Progenitor cell of endocrine pancreas (in vitro differentiated cells): ENCODE measurements at regions not wholly inside any gene's neighbourhood (a gene's known extent, or its start where the extent isn't known, plus 50 kb on each side); places are given as distances from the start of the nearest gene placed in this dataset.

Experiments used
- DNase-seq: peaks from one replicate; pipeline ENCODE4 v3.0.0; 2021; ENCODE audit warnings: low spot score; ENCODE audit not compliant: unreplicated experiment
- H3K27ac Mint-ChIP-seq: 2 replicates; pipeline ENCODE4 v1.8.0; 2021; ENCODE audit warnings: mild to moderate bottlenecking, moderate library complexity, mixed read lengths
- H3K27me3 Mint-ChIP-seq: 2 replicates; pipeline ENCODE4 v1.8.0; 2021; ENCODE audit warnings: mixed read lengths
- H3K36me3 Mint-ChIP-seq: 2 replicates; pipeline ENCODE4 v1.8.0; 2022; ENCODE audit warnings: mixed read lengths; ENCODE audit not compliant: insufficient read depth
- H3K4me1 Mint-ChIP-seq: 2 replicates; pipeline ENCODE4 v1.8.0; 2021; ENCODE audit warnings: low read depth, mixed read lengths
- H3K4me3 Mint-ChIP-seq: 2 replicates; pipeline ENCODE4 v1.8.0; 2021; ENCODE audit warnings: low read depth, mild to moderate bottlenecking, moderate library complexity, mixed read lengths
- H3K9me3 Mint-ChIP-seq: 2 replicates; pipeline ENCODE4 v1.8.0; 2021; ENCODE audit warnings: low read depth, mixed read lengths
- CTCF ChIP-seq: fragments of 200-600 bp; sonication (generic); IDR thresholded peaks from one replicate; pipeline ENCODE4 v1.5.0; 2021; ENCODE audit warnings: antibody characterized with exemption, mild to moderate bottlenecking; ENCODE audit not compliant: unreplicated experiment

GRCh38 chr16:61050547-61050946 lies 985.7 kb downstream of the CDH8 start:
- Mint-ChIP-seq H3K9me3 (no peaks in the 10 kb centered on the region), H3K27ac (no peak overlapping the region), H3K36me3 (no peaks in the 10 kb centered on the region), H3K27me3 (peaks cover 15% of the 10 kb centered on the region), H3K4me1 (no peaks in the 10 kb centered on the region), H3K4me3 (no peak overlapping the region)
- no peak for TF ChIP-seq CTCF
- no peak for DNase-seq

GRCh38 chr16:61045931-61046330 lies 990.3 kb downstream of the CDH8 start:
- Mint-ChIP-seq H3K27ac (no peak overlapping the region), H3K4me3 (no peak overlapping the region), H3K27me3 (peaks cover 23% of the 10 kb centered on the region), H3K4me1 (no peaks in the 10 kb centered on the region), H3K9me3 (no peaks in the 10 kb centered on the region), H3K36me3 (no peaks in the 10 kb centered on the region)
- TF ChIP-seq CTCF = no peak
- DNase-seq = no peak

GRCh38 chr16:61042737-61043136 lies 993.5 kb downstream of the CDH8 start:
- H3K4me3 Mint-ChIP-seq = no peak overlapping the region
- TF ChIP-seq CTCF = no peak
- H3K36me3 Mint-ChIP-seq = no peaks in the 10 kb centered on the region
- no peaks in the 10 kb centered on the region for H3K9me3 Mint-ChIP-seq
- no peak for DNase-seq
- no peaks in the 10 kb centered on the region for H3K4me1 Mint-ChIP-seq
- H3K27ac Mint-ChIP-seq = no peak overlapping the region
- peaks cover 11% of the 10 kb centered on the region for H3K27me3 Mint-ChIP-seq

GRCh38 chr16:61030616-61031015 lies 1005.6 kb downstream of the CDH8 start:
- no peak overlapping the region for H3K4me3 Mint-ChIP-seq
- TF ChIP-seq CTCF = no peak
- H3K27me3 Mint-ChIP-seq = no peaks in the 10 kb centered on the region
- H3K36me3 Mint-ChIP-seq = no peaks in the 10 kb centered on the region
- H3K27ac Mint-ChIP-seq = no peak overlapping the region
- no peaks in the 10 kb centered on the region for H3K9me3 Mint-ChIP-seq
- DNase-seq = no peak
- H3K4me1 Mint-ChIP-seq = no peaks in the 10 kb centered on the region

GRCh38 chr16:61024180-61024900 lies 1011.9 kb downstream of the CDH8 start:
- no peak for TF ChIP-seq CTCF
- Mint-ChIP-seq H3K4me3 (no peak overlapping the region), H3K27ac (no peak overlapping the region), H3K4me1 (no peaks in the 10 kb centered on the region), H3K27me3 (no peaks in the 10 kb centered on the region), H3K36me3 (no peaks in the 10 kb centered on the region), H3K9me3 (no peaks in the 10 kb centered on the region)
- DNase-seq = no peak
